H9 (cell line): ENCODE measurements at regions not wholly inside any gene's neighbourhood (a gene's known extent, or its start where the extent isn't known, plus 50 kb on each side); places are given as distances from the start of the nearest gene placed in this dataset.

Experiments used
- DNase-seq: peaks from one replicate; pipeline ENCODE4 v3.0.0-alpha.2; 2017
- H2AFZ ChIP-seq: one replicate; pipeline ENCODE4 v1.6.1; 2013; ENCODE audit warnings: mild to moderate bottlenecking, low read length, control low read depth, moderate library complexity
- H2AK5ac ChIP-seq: 2 replicates; pipeline ENCODE4 v1.6.1; 2013; ENCODE audit warnings: low read length, control low read depth, mixed read lengths; ENCODE audit not compliant: insufficient read length
- H2BK120ac ChIP-seq: one replicate; pipeline ENCODE4 v1.6.1; 2013; ENCODE audit warnings: low read depth, mild to moderate bottlenecking, low read length, control low read depth, inconsistent platforms; ENCODE audit not compliant: poor library complexity, severe bottlenecking
- H2BK12ac ChIP-seq: 2 replicates; pipeline ENCODE4 v1.6.1; 2013; ENCODE audit warnings: low read length, control low read depth, mixed read lengths, low read depth; ENCODE audit not compliant: insufficient read length
- H2BK15ac ChIP-seq: 2 replicates; pipeline ENCODE4 v1.6.1; 2013; ENCODE audit warnings: low read depth, low read length, control low read depth
- H2BK20ac ChIP-seq: one replicate; pipeline ENCODE4 v1.6.1; 2013; ENCODE audit warnings: low read depth, mild to moderate bottlenecking, low read length, control low read depth, inconsistent platforms; ENCODE audit not compliant: poor library complexity, severe bottlenecking
- H2BK5ac ChIP-seq: 2 replicates; pipeline ENCODE4 v1.6.1; 2013; ENCODE audit warnings: low read length, control low read depth, mixed read lengths; ENCODE audit not compliant: insufficient read length
- H3K14ac ChIP-seq: 2 replicates; pipeline ENCODE4 v1.6.1; 2013; ENCODE audit warnings: low read length, control low read depth; ENCODE audit not compliant: insufficient read depth
- H3K18ac ChIP-seq: 2 replicates; pipeline ENCODE4 v1.6.1; 2013; ENCODE audit warnings: low read depth, mild to moderate bottlenecking, mixed read lengths, low read length, control low read depth; ENCODE audit not compliant: insufficient read length
- H3K23ac ChIP-seq: 2 replicates; pipeline ENCODE4 v1.6.1; 2013; ENCODE audit warnings: low read length, control low read depth, mixed read lengths, low read depth; ENCODE audit not compliant: insufficient read length
- H3K23me2 ChIP-seq: 2 replicates; pipeline ENCODE4 v1.6.1; 2013; ENCODE audit warnings: low read depth, mild to moderate bottlenecking, mixed read lengths, low read length, control low read depth; ENCODE audit not compliant: insufficient read length, poor library complexity, severe bottlenecking
- H3K27ac ChIP-seq: 2 replicates; pipeline ENCODE4 v1.5.1; 2013; ENCODE audit warnings: low read length, control low read depth, mixed read lengths, low read depth; ENCODE audit not compliant: insufficient read length
- H3K27me3 ChIP-seq: 2 replicates; pipeline ENCODE4 v1.6.1; 2013; ENCODE audit warnings: low read length, control low read depth, inconsistent platforms; ENCODE audit not compliant: insufficient read depth
- H3K4ac ChIP-seq: 2 replicates; pipeline ENCODE4 v1.6.1; 2013; ENCODE audit warnings: low read depth, mild to moderate bottlenecking, control low read depth, inconsistent platforms, low read length, moderate library complexity
- H3K4me1 ChIP-seq: 2 replicates; pipeline ENCODE4 v1.6.1; 2013; ENCODE audit warnings: low read length, control low read depth, inconsistent platforms; ENCODE audit not compliant: insufficient read depth
- H3K4me2 ChIP-seq: 2 replicates; pipeline ENCODE4 v1.6.1; 2013; ENCODE audit warnings: low read length, control low read depth, mixed read lengths; ENCODE audit not compliant: insufficient read length, insufficient read depth
- H3K56ac ChIP-seq: 2 replicates; pipeline ENCODE4 v1.6.1; 2013; ENCODE audit warnings: low read depth, mild to moderate bottlenecking, mixed read lengths, low read length, control low read depth; ENCODE audit not compliant: insufficient read length
- H3K79me1 ChIP-seq: 2 replicates; pipeline ENCODE4 v1.6.1; 2013; ENCODE audit warnings: low read depth, mild to moderate bottlenecking, moderate library complexity, low read length, control low read depth, inconsistent platforms; ENCODE audit not compliant: insufficient read depth, poor library complexity, severe bottlenecking
- H3K79me2 ChIP-seq: 2 replicates; pipeline ENCODE4 v1.6.1; 2013; ENCODE audit warnings: low read length, control low read depth, inconsistent platforms; ENCODE audit not compliant: insufficient read depth
- H3K9ac ChIP-seq: 2 replicates; pipeline ENCODE4 v1.6.1; 2013; ENCODE audit warnings: low read length, control low read depth, mixed read lengths; ENCODE audit not compliant: insufficient read length; ENCODE audit errors: extremely low read depth
- H3K9me3 ChIP-seq: one replicate; pipeline ENCODE4 v1.6.1; 2013; ENCODE audit warnings: low read depth, low read length, inconsistent platforms; ENCODE audit not compliant: control insufficient read depth
- H3T11ph ChIP-seq: one replicate; pipeline ENCODE4 v1.6.1; 2013; ENCODE audit warnings: mild to moderate bottlenecking, low read length, control low read depth, inconsistent platforms
- H4K20me1 ChIP-seq: one replicate; pipeline ENCODE4 v1.6.1; 2013; ENCODE audit not compliant: control insufficient read depth, insufficient read length, insufficient read depth
- H4K5ac ChIP-seq: 2 replicates; pipeline ENCODE4 v1.6.1; 2013; ENCODE audit warnings: low read depth, mild to moderate bottlenecking, mixed read lengths, low read length, control low read depth; ENCODE audit not compliant: insufficient read length
- H4K8ac ChIP-seq: replicated peaks from 2 replicates; pipeline ENCODE4 v1.6.1; 2013; ENCODE audit warnings: low read length, control low read depth, mixed read lengths, low read depth; ENCODE audit not compliant: insufficient read length
- H4K91ac ChIP-seq: 2 replicates; pipeline ENCODE4 v1.6.1; 2013; ENCODE audit warnings: low read depth, mild to moderate bottlenecking, moderate library complexity, mixed read lengths, low read length, control low read depth; ENCODE audit not compliant: insufficient read length
- H3K27ac Mint-ChIP-seq, 3 experiments: 2 replicates in 2 of 3; 3 replicates in 1 of 3; pipeline ENCODE4 v1.8.0; 2020 to 2021; ENCODE audit warnings: mixed read lengths in 3 of 3, mild to moderate bottlenecking in 1 of 3, moderate library complexity in 1 of 3
- H3K27me3 Mint-ChIP-seq: 2 replicates; pipeline ENCODE4 v1.8.0; 2021; ENCODE audit warnings: low read depth, mild to moderate bottlenecking, moderate library complexity, mixed read lengths
- H3K36me3 Mint-ChIP-seq, 3 experiments: 2 replicates in 2 of 3; 3 replicates in 1 of 3; pipeline ENCODE4 v1.8.0; 2020 to 2021; ENCODE audit warnings: low read depth in 3 of 3, mixed read lengths in 3 of 3; ENCODE audit not compliant: insufficient read depth in 1 of 3
- H3K4me1 Mint-ChIP-seq, 2 experiments: 2 replicates each; pipeline ENCODE4 v1.8.0; 2020; ENCODE audit warnings: mixed read lengths in 2 of 2
- H3K4me3 Mint-ChIP-seq, 2 experiments: 2 replicates in 1 of 2; 3 replicates in 1 of 2; pipeline ENCODE4 v1.8.0; 2020 to 2021; ENCODE audit warnings: mild to moderate bottlenecking in 2 of 2, mixed read lengths in 2 of 2, moderate library complexity in 1 of 2
- H3K9me3 Mint-ChIP-seq, 2 experiments: 2 replicates in 1 of 2; 3 replicates in 1 of 2; pipeline ENCODE4 v1.8.0; 2020; ENCODE audit warnings: mild to moderate bottlenecking in 2 of 2, mixed read lengths in 2 of 2, moderate library complexity in 1 of 2
- CTCF ChIP-seq: fragments of 200-600 bp; sonication (generic); conservative IDR thresholded peaks from 3 replicates; pipeline ENCODE4 v1.8.0; 2021; ENCODE audit warnings: antibody characterized with exemption, mild to moderate bottlenecking
- WGBS: extraction: QIAGEN DNeasy Blood & Tissue Kit; methylation state at CpG from one replicate; pipeline ENCODE4 v1.1.7; 2013; ENCODE audit warnings: missing lambda C conversion rate, low lambda C conversion rate, mixed read lengths; ENCODE audit not compliant: insufficient read length; ENCODE audit errors: extremely low coverage; 5-methylcytosine and 5-hydroxymethylcytosine counted together

GRCh38 chr4:161222889-161223288, 940.9 kb downstream of the FSTL5 start:
- no peak overlapping the region for H3K4me3 Mint-ChIP-seq
- no peak overlapping the region for H3K23ac ChIP-seq
- H3K27ac Mint-ChIP-seq, result no peak overlapping the region
- H3K4me1 Mint-ChIP-seq, result no peaks in the 10 kb centered on the region
- H2BK12ac ChIP-seq, result no peak overlapping the region
- no peak for DNase-seq
- TF ChIP-seq CTCF, result no peak
- no peak overlapping the region for H4K8ac ChIP-seq
- H3K79me1 ChIP-seq, result no peaks in the 10 kb centered on the region
- H3K18ac ChIP-seq, result no peak overlapping the region
- H3K4me2 ChIP-seq, result no peak overlapping the region
- H3K27me3 ChIP-seq, result no peaks in the 10 kb centered on the region
- H3K4me1 ChIP-seq, result no peaks in the 10 kb centered on the region
- H4K5ac ChIP-seq, result no peak overlapping the region
- WGBS, result no CpG with 5 or more reads among the region's 2 CpGs
- H3K9ac ChIP-seq, result no peak overlapping the region
- no peak overlapping the region for H2BK5ac ChIP-seq
- H3K23me2 ChIP-seq, result no peaks in the 10 kb centered on the region
- no peak overlapping the region for H3K56ac ChIP-seq
- H3K27me3 Mint-ChIP-seq, result no peaks in the 10 kb centered on the region
- H4K91ac ChIP-seq, result no peak overlapping the region
- H2BK120ac ChIP-seq, result no peak overlapping the region
- no peak overlapping the region for H2AFZ ChIP-seq
- H3K14ac ChIP-seq, result no peak overlapping the region
- no peaks in the 10 kb centered on the region for H4K20me1 ChIP-seq
- H3K27ac ChIP-seq, result no peak overlapping the region
- no peak overlapping the region for H3T11ph ChIP-seq
- no peaks in the 10 kb centered on the region for H3K79me2 ChIP-seq
- H3K9me3 ChIP-seq, result peaks cover 11% of the 10 kb centered on the region
- H2BK20ac ChIP-seq, result no peak overlapping the region
- H3K9me3 Mint-ChIP-seq, result peaks cover 17 to 20% of the 10 kb centered on the region in 2 experiments
- no peak overlapping the region for H2BK15ac ChIP-seq
- H3K4ac ChIP-seq, result no peak overlapping the region
- H2AK5ac ChIP-seq, result no peak overlapping the region
- peaks cover 4 to 22% (median 16%) of the 10 kb centered on the region in 3 experiments; a peak in 6 of 7 replicates for H3K36me3 Mint-ChIP-seq
